ENCODE measurements at regions not wholly inside any gene's neighbourhood (a gene's known extent, or its start where the extent isn't known, plus 50 kb on each side); places are given as distances from the start of the nearest gene placed in this dataset.

GRCh38 chr5:105617436-105618215, 2053.1 kb downstream of the EFNA5 start:
- TF ChIP-seq POLR2AphosphoS5 (IDR thresholded peaks at IDR 0.05; ENCODE audit: low read depth, low read length) (no peak), TAF1 (IDR thresholded peaks at IDR 0.05; ENCODE audit: borderline replicate concordance, insufficient read depth, low read length) (no peak), FOXP2 (optimal IDR thresholded peaks at IDR 0.05; ENCODE audit: borderline replicate concordance, extremely low read depth, extremely low read length, insufficient read depth) (no peak), REST (IDR thresholded peaks at IDR 0.05; ENCODE audit: insufficient read depth in 1 of 2, low read depth in 2 of 2, low read length in 2 of 2) (no peak), SIN3A (IDR thresholded peaks at IDR 0.05; ENCODE audit: borderline replicate concordance, insufficient read depth, low read length) (no peak)

GRCh38 chr5:105616599-105616998, 2054.0 kb upstream of the NUDT12 start:
- TF ChIP-seq SIN3A (IDR thresholded peaks at IDR 0.05; ENCODE audit: borderline replicate concordance, insufficient read depth, low read length) (no peak), TAF1 (IDR thresholded peaks at IDR 0.05; ENCODE audit: borderline replicate concordance, insufficient read depth, low read length) (no peak), FOXP2 (optimal IDR thresholded peaks at IDR 0.05; ENCODE audit: borderline replicate concordance, extremely low read depth, extremely low read length, insufficient read depth) (no peak), REST (IDR thresholded peaks at IDR 0.05; ENCODE audit: insufficient read depth in 1 of 2, low read depth in 2 of 2, low read length in 2 of 2) (no peak), POLR2AphosphoS5 (IDR thresholded peaks at IDR 0.05; ENCODE audit: low read depth, low read length) (no peak)

GRCh38 chr5:105593011-105593760, 2030.6 kb upstream of the NUDT12 start:
- TF ChIP-seq FOXP2 (optimal IDR thresholded peaks at IDR 0.05; ENCODE audit: borderline replicate concordance, extremely low read depth, extremely low read length, insufficient read depth) (no peak), TAF1 (IDR thresholded peaks at IDR 0.05; ENCODE audit: borderline replicate concordance, insufficient read depth, low read length) (no peak), SIN3A (IDR thresholded peaks at IDR 0.05; ENCODE audit: borderline replicate concordance, insufficient read depth, low read length) (no peak), POLR2AphosphoS5 (IDR thresholded peaks at IDR 0.05; ENCODE audit: low read depth, low read length) (no peak), REST (IDR thresholded peaks at IDR 0.05; ENCODE audit: insufficient read depth in 1 of 2, low read depth in 2 of 2, low read length in 2 of 2) (no peak)

GRCh38 chr5:105587963-105588662, 2025.5 kb upstream of the NUDT12 start:
- no peak for TF ChIP-seq TAF1 (IDR thresholded peaks at IDR 0.05; ENCODE audit: borderline replicate concordance, insufficient read depth, low read length)
- TF ChIP-seq FOXP2 (optimal IDR thresholded peaks at IDR 0.05; ENCODE audit: borderline replicate concordance, extremely low read depth, extremely low read length, insufficient read depth) = no peak
- TF ChIP-seq POLR2AphosphoS5 (IDR thresholded peaks at IDR 0.05; ENCODE audit: low read depth, low read length) = no peak
- no peak for TF ChIP-seq REST (IDR thresholded peaks at IDR 0.05; ENCODE audit: insufficient read depth in 1 of 2, low read depth in 2 of 2, low read length in 2 of 2)
- TF ChIP-seq SIN3A (IDR thresholded peaks at IDR 0.05; ENCODE audit: borderline replicate concordance, insufficient read depth, low read length) = no peak

All from PFSK-1 (cell line).